Spleen (tissue), 7 donors: ENCODE measurements at regions not wholly inside any gene's neighbourhood (a gene's known extent, or its start where the extent isn't known, plus 50 kb on each side); places are given as distances from the start of the nearest gene placed in this dataset.

ENCODE experiments used
- POLR2A ChIP-seq, 3 donors: fragments of 450-650 bp; IDR thresholded peaks; one replicate each; pipeline ENCODE4 v1.5.1; 2017; ENCODE audit warnings: antibody characterized with exemption in 3 of 3, mild to moderate bottlenecking in 1 of 3
- POLR2AphosphoS5 ChIP-seq, 3 donors: sonication (generic); formaldehyde crosslinking; IDR thresholded peaks; one replicate each; pipeline ENCODE4 v1.5.1; 2017; ENCODE audit warnings: antibody characterized with exemption in 3 of 3
- TF ChIP-seq, protein P1 (sequence below), 11 experiments: fragments of 200-600 bp in 7 of 11; fragments of 450-650 bp in 4 of 11; sonication (generic) in 4 of 11; IDR thresholded peaks in 8 of 11; conservative IDR thresholded peaks in 3 of 11; 1 replicate in 7 of 11; 2 replicates in 4 of 11; pipeline versions ENCODE4 v1.4.0 to v1.8.0; 2016 to 2021; ENCODE audit warnings: antibody characterized with exemption in 11 of 11, inconsistent platforms in 4 of 11, mild to moderate bottlenecking in 1 of 11
- donor health status: DM: no; HTN: no; CAD: no; lungs with moderate emphysema.
- donor health status: DM: no; HTN: no; CAD: no.
- donor health status: DM: no; HTN: no; CAD: no.

DNA sequence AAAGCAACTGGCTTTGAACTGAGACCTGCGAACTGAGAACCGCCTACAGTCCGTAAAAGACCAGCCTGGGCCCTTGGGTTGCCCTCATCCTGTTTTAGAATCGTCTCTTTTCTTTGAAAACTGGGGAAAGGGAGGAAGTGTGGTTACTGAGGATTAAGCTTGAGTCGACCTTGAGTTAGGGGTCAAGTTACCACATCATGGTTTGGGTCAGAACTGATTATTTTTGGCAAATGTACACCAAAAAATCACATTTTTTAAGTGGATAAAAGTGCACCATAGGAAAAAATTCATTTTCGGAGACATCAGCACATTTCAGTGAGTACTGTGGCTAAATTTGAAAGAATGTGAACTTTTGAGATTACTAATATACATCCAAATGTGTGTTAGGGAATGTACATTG is 76.9 kb upstream of the KAZN start:
- TF ChIP-seq POLR2A (IDR thresholded peaks at IDR 0.05): no peak
- TF ChIP-seq, protein P1, sequence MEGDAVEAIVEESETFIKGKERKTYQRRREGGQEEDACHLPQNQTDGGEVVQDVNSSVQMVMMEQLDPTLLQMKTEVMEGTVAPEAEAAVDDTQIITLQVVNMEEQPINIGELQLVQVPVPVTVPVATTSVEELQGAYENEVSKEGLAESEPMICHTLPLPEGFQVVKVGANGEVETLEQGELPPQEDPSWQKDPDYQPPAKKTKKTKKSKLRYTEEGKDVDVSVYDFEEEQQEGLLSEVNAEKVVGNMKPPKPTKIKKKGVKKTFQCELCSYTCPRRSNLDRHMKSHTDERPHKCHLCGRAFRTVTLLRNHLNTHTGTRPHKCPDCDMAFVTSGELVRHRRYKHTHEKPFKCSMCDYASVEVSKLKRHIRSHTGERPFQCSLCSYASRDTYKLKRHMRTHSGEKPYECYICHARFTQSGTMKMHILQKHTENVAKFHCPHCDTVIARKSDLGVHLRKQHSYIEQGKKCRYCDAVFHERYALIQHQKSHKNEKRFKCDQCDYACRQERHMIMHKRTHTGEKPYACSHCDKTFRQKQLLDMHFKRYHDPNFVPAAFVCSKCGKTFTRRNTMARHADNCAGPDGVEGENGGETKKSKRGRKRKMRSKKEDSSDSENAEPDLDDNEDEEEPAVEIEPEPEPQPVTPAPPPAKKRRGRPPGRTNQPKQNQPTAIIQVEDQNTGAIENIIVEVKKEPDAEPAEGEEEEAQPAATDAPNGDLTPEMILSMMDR (IDR thresholded peaks at IDR 0.05 in 8 of 11, conservative IDR thresholded peaks at IDR 0.05 in 3 of 11): no peak
- TF ChIP-seq POLR2AphosphoS5 (IDR thresholded peaks at IDR 0.05): no peak
